ENCODE measurements at regions not wholly inside any gene's neighbourhood (a gene's known extent, or its start where the extent isn't known, plus 50 kb on each side); places are given as distances from the start of the nearest gene placed in this dataset.

- DNase-seq = no peak
- peaks cover 9 to 15% of the 10 kb centered on the region in 2 donors for H3K4me1 Mint-ChIP-seq
- no peaks in the 10 kb centered on the region for H3K9me3 Mint-ChIP-seq
- H3K27ac Mint-ChIP-seq = no peak overlapping the region
- no peak overlapping the region for H3K4me3 Mint-ChIP-seq
- ATAC-seq (replicated peaks) = no peak
- H3K27me3 Mint-ChIP-seq = peaks cover 0 to 4% of the 10 kb centered on the region in 2 donors
- peaks cover 0 to 1% of the 10 kb centered on the region in 2 donors for H3K36me3 Mint-ChIP-seq
These were observed 56.1 kb downstream of the RMI2 start for GRCh38 chr16:11401161-11402050.

GRCh38 chr16:11402051-11402744, 56.9 kb downstream of the RMI2 start:
- ATAC-seq (replicated peaks) = no peak
- peaks cover 4 to 10% of the 10 kb centered on the region in 2 donors for H3K4me1 Mint-ChIP-seq
- H3K9me3 Mint-ChIP-seq = no peaks in the 10 kb centered on the region
- H3K27me3 Mint-ChIP-seq = peaks cover 0 to 4% of the 10 kb centered on the region in 2 donors
- DNase-seq = no peak
- H3K36me3 Mint-ChIP-seq = peaks cover 0 to 2% of the 10 kb centered on the region in 2 donors
- no peak overlapping the region for H3K27ac Mint-ChIP-seq
- no peak overlapping the region for H3K4me3 Mint-ChIP-seq

DNA sequence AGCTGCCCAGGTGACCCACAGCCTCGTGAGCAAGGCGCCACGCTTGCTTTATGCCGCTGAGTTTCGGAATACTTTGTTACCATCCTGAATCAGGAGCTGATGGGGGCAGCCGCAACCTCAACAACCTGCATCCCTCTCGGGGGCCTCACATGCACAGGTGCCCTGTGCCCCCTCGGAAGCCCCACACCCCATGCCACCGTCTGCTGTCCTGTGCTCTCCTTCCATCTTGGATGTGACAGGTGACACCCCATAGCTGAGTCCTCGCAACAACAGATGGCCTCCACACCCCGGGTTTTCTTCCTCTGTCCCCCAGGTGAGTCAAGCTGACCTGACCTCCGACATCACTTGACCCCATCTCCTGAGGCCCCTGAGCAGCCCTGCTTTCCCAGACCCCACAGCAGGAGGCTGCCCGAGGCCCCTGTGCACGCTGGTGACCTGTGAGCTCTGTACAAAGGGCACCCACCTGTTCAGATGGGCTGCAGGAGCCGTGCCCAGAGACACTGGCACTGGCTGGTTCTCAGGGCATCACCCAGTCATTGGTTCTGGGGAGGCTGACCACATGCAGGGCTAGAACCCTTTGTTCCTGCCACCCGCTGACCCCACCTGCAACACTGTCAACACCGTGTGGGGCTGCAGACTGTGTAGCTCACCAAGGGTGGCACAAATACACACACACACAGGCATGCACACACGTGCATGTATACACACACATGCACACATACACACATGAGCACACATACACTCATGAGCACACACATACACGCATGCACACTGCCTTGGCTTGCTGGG, 57.7 kb downstream of the RMI2 start:
- Mint-ChIP-seq H3K4me3 (no peak overlapping the region), H3K36me3 (peaks cover 0 to 4% of the 10 kb centered on the region in 2 donors)

GRCh38 chr16:11403534-11403795, 58.2 kb downstream of the RMI2 start:
- no peak for ATAC-seq (replicated peaks)
- no peak for DNase-seq

More for the DNA sequence above, 57.7 kb downstream of the RMI2 start:
- DNase-seq (no peak), ATAC-seq (replicated peaks) (no peak)
- H3K4me1 Mint-ChIP-seq = peaks cover 7 to 15% of the 10 kb centered on the region in 2 donors
- H3K27me3 Mint-ChIP-seq = peaks cover 0 to 4% of the 10 kb centered on the region in 2 donors
- no peaks in the 10 kb centered on the region for H3K9me3 Mint-ChIP-seq
- peak overlapping the region; percentile 42 for H3K27ac Mint-ChIP-seq

GRCh38 chr16:11403920-11404319, 58.7 kb downstream of the RMI2 start:
- H3K27ac Mint-ChIP-seq = no peak overlapping the region
- no peak overlapping the region for H3K4me3 Mint-ChIP-seq
- peaks cover 0 to 4% of the 10 kb centered on the region in 2 donors for H3K36me3 Mint-ChIP-seq
- no peak for ATAC-seq (replicated peaks)
- H3K9me3 Mint-ChIP-seq = no peaks in the 10 kb centered on the region
- DNase-seq = no peak
- peaks cover 7 to 15% of the 10 kb centered on the region in 2 donors for H3K4me1 Mint-ChIP-seq
- peaks cover 0 to 4% of the 10 kb centered on the region in 2 donors for H3K27me3 Mint-ChIP-seq

More at GRCh38 chr16:11403534-11403795, 58.2 kb downstream of the RMI2 start:
- peaks cover 7 to 15% of the 10 kb centered on the region in 2 donors for H3K4me1 Mint-ChIP-seq
- no peak overlapping the region for H3K4me3 Mint-ChIP-seq
- peaks cover 0 to 4% of the 10 kb centered on the region in 2 donors for H3K36me3 Mint-ChIP-seq
- no peak overlapping the region for H3K27ac Mint-ChIP-seq
- peaks cover 0 to 4% of the 10 kb centered on the region in 2 donors for H3K27me3 Mint-ChIP-seq
- H3K9me3 Mint-ChIP-seq = no peaks in the 10 kb centered on the region

- Mint-ChIP-seq H3K9me3 (no peaks in the 10 kb centered on the region), H3K4me1 (peaks cover 7 to 15% of the 10 kb centered on the region in 2 donors), H3K4me3 (no peak overlapping the region), H3K27ac (no peak overlapping the region), H3K36me3 (peaks cover 0 to 4% of the 10 kb centered on the region in 2 donors), H3K27me3 (peaks cover 0 to 4% of the 10 kb centered on the region in 2 donors)
- ATAC-seq (replicated peaks) (no peak), DNase-seq (no peak)
These were observed 59.3 kb downstream of the RMI2 start for GRCh38 chr16:11404603-11405002.

GRCh38 chr16:11405331-11406176, 60.3 kb downstream of the RMI2 start:
- Mint-ChIP-seq H3K27me3 (peaks cover 0 to 4% of the 10 kb centered on the region in 2 donors), H3K4me3 (no peak overlapping the region), H3K36me3 (peaks cover 0 to 3% of the 10 kb centered on the region in 2 donors), H3K4me1 (peaks cover 7 to 15% of the 10 kb centered on the region in 2 donors), H3K27ac (no peak overlapping the region), H3K9me3 (no peaks in the 10 kb centered on the region)
- ATAC-seq (replicated peaks) (peak; percentile 59 to 61), DNase-seq (peak; percentile 44)

GRCh38 chr16:11406177-11406560, 60.9 kb downstream of the RMI2 start:
- peaks cover 7 to 15% of the 10 kb centered on the region in 2 donors for H3K4me1 Mint-ChIP-seq
- H3K27ac Mint-ChIP-seq = no peak overlapping the region

DNA sequence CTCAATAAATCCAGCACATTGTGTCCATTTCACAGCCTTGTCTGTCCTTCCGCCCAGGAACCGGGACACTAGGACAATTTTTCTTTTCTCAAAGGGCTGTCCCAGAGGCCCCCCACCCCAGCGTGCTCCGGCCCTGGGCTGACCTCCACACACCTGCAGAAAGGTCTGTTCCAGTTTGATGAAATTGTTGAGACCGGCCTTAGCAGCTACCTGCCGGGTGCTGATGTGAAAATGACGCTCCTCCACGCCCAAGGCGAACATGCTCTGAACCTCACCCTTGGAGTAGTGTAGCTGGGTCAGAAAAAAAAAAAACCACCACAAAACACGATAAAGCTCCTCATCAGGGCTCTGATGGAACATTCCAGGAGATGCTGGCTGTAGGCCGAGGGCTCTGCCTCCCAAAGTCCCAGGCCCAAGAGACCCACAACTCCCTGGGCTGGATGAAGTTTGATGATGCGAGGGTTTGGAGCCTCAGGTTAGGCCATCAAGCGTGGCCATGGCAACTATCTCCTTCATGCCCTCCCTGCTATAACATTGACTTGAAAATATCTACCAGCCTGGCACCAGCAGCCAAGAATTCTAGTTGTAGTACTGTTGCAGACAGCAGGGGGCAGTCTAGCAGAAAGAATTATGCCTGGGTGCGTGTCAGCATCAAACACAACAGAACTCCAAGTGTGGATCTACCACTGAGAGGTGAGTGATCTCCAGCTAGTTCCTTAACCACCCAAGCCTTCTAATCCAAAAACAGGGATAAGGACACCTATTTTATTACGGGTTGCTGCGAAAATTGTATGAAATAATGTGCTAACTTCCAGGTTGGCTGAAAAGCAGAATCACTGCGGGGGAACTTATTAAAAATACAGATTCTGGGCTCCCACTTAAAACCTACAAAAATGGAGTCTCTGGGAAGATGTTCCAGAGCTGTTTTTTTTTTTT, 62.1 kb downstream of the RMI2 start:
- peaks cover 0 to 4% of the 10 kb centered on the region in 2 donors for H3K27me3 Mint-ChIP-seq
- peak; percentile 57 for DNase-seq
- H3K4me3 Mint-ChIP-seq = no peak overlapping the region
- H3K4me1 Mint-ChIP-seq = peaks cover 13 to 20% of the 10 kb centered on the region in 2 donors
- H3K9me3 Mint-ChIP-seq = no peaks in the 10 kb centered on the region
- H3K36me3 Mint-ChIP-seq = peaks cover 0 to 3% of the 10 kb centered on the region in 2 donors
- ATAC-seq (replicated peaks) = peak; percentile 70 to 79
- H3K27ac Mint-ChIP-seq = peak overlapping the region; percentile 67

More at GRCh38 chr16:11406177-11406560, 60.9 kb downstream of the RMI2 start:
- no peak for ATAC-seq (replicated peaks)
- no peak overlapping the region for H3K4me3 Mint-ChIP-seq
- H3K36me3 Mint-ChIP-seq = peaks cover 0 to 3% of the 10 kb centered on the region in 2 donors
- no peak for DNase-seq
- H3K27me3 Mint-ChIP-seq = peaks cover 0 to 4% of the 10 kb centered on the region in 2 donors
- no peaks in the 10 kb centered on the region for H3K9me3 Mint-ChIP-seq

GRCh38 chr16:11408216-11408615, 63.0 kb downstream of the RMI2 start:
- DNase-seq (no peak), ATAC-seq (replicated peaks) (no peak)
- H3K27me3 Mint-ChIP-seq = no peaks in the 10 kb centered on the region
- H3K4me3 Mint-ChIP-seq = no peak overlapping the region
- no peak overlapping the region for H3K27ac Mint-ChIP-seq
- H3K4me1 Mint-ChIP-seq = peaks cover 13 to 22% of the 10 kb centered on the region in 2 donors
- no peaks in the 10 kb centered on the region for H3K9me3 Mint-ChIP-seq
- peaks cover 0 to 3% of the 10 kb centered on the region in 2 donors for H3K36me3 Mint-ChIP-seq

DNA sequence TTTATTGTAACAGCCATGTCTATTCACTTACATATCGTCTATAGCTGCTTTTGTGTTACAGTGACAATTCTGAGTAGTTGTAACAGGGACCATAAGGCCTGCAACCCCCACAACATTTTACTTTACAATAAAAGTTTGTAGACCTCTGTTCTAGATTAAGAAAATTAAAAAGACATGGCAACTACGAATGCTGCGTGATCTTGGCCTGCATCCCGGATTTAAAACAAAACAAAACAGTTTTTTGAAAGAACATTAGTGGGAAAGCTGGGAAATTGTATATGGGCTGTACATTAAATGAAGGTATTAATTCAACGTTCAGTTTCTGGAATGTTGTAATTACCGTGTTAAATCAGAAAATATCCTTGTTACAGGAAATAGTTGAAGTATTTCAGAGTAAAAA, 64.1 kb downstream of the RMI2 start:
- peaks cover 15 to 22% of the 10 kb centered on the region in 2 donors for H3K4me1 Mint-ChIP-seq
- H3K36me3 Mint-ChIP-seq = peaks cover 0 to 3% of the 10 kb centered on the region in 2 donors
- no peaks in the 10 kb centered on the region for H3K27me3 Mint-ChIP-seq
- DNase-seq (no peak), ATAC-seq (replicated peaks) (no peak)
- H3K27ac Mint-ChIP-seq = no peak overlapping the region
- H3K9me3 Mint-ChIP-seq = no peaks in the 10 kb centered on the region
- no peak overlapping the region for H3K4me3 Mint-ChIP-seq

GRCh38 chr16:11410376-11411058, 65.3 kb downstream of the RMI2 start:
- ATAC-seq (replicated peaks) (peak; percentile 22 to 34), DNase-seq (no peak)
- peaks cover 0 to 3% of the 10 kb centered on the region in 2 donors for H3K36me3 Mint-ChIP-seq
- no peaks in the 10 kb centered on the region for H3K27me3 Mint-ChIP-seq
- H3K4me3 Mint-ChIP-seq = no peak overlapping the region
- H3K4me1 Mint-ChIP-seq = peaks cover 15 to 17% of the 10 kb centered on the region in 2 donors
- no peaks in the 10 kb centered on the region for H3K9me3 Mint-ChIP-seq
- no peak overlapping the region for H3K27ac Mint-ChIP-seq
